SK-N-MC (cell line): ENCODE measurements at regions not wholly inside any gene's neighbourhood (a gene's known extent, or its start where the extent isn't known, plus 50 kb on each side); places are given as distances from the start of the nearest gene placed in this dataset.

ENCODE experiments used
- EZH2 ChIP-seq: fragments of 200-600 bp; sonication (generic); IDR thresholded peaks from one replicate; pipeline ENCODE4 v1.6.1; 2017; ENCODE audit warnings: antibody characterized with exemption
- FOXP2 ChIP-seq: optimal IDR thresholded peaks from 2 replicates; pipeline ENCODE3; 2011; ENCODE audit warnings: mild to moderate bottlenecking, moderate library complexity; ENCODE audit not compliant: insufficient read depth; ENCODE audit errors: extremely low read length, control extremely low read depth
- POLR2AphosphoS5 ChIP-seq: IDR thresholded peaks from 2 replicates; pipeline ENCODE4 v1.6.1; 2012; ENCODE audit warnings: mild to moderate bottlenecking, low read depth, low read length, borderline replicate concordance

DNA sequence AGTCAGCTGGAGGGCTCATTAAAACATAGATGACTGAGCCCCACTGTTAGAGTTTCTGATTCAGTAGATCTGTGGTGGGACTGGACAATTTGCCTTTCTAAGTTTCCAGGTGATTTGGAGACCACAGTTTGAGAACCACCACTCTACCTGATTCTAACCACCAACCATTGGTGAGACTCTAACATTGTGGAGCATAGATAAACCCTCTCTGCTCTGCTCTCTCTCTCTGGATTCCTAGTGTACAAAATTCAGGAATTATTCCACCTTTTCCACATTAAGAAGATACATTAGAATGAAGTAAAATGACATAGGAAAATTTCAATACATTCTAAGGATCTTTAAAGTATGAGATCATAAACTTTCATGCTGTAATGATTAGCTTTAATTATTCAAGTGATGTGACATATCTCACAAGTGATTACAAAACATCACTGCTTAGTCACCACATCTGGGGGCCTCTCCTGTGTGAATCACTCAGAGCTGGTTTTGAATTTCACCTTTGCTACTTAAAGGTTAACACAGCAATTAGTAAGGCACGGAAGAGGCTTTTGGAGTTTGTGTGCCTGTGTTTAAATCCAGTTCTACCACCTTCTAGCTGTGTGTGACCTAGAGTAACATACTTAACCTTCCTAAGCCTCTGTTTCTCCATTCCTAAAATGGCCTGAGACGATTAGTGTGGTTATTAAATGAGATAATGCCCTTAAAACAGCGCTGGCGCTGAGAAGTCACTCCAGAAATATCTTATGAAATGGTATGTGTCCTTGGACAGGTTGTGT is 78.5 kb upstream of the NBEA start:
- TF ChIP-seq EZH2 (no peak), POLR2AphosphoS5 (no peak), FOXP2 (no peak)
